Activated B cell treated with CpG ODN at 0.5 μM for 24 hours (primary cell): ENCODE measurements at regions not wholly inside any gene's neighbourhood (a gene's known extent, or its start where the extent isn't known, plus 50 kb on each side); places are given as distances from the start of the nearest gene placed in this dataset.
A peak's percentile ranks its signal among the peaks of the same experiment; 100 is the strongest.

Source experiments
- ATAC-seq: fragments of 200-7000 bp; cut with Tn5 transposase; one replicate; pipeline ENCODE4 v1.10.0; 2021; ENCODE audit warnings: low read depth, mild to moderate bottlenecking, moderate library complexity
- CTCF ChIA-PET: fragments of 350-600 bp; sonication (Branson Sonifier 250); formaldehyde crosslinking; loops from one replicate; lab custom pipeline; 2021; ENCODE audit warnings: antibody characterized with exemption; lab: Charles Lee
- POLR2A ChIA-PET: fragments of 350-600 bp; sonication (Branson Sonifier 250); formaldehyde crosslinking; loops from one replicate; lab custom pipeline; 2021; ENCODE audit warnings: antibody characterized with exemption; lab: Charles Lee
- DNase-seq: peaks from one replicate; pipeline ENCODE4 v3.0.0; 2022
- H3K27ac Mint-ChIP-seq: one replicate; pipeline ENCODE4 v1.8.0; 2020; ENCODE audit warnings: mixed read lengths
- H3K27me3 Mint-ChIP-seq: one replicate; pipeline ENCODE4 v1.8.0; 2021; ENCODE audit warnings: mixed read lengths
- H3K36me3 Mint-ChIP-seq: one replicate; pipeline ENCODE4 v1.8.0; 2021; ENCODE audit warnings: low read depth, mixed read lengths
- H3K4me1 Mint-ChIP-seq: one replicate; pipeline ENCODE4 v1.8.0; 2021; ENCODE audit warnings: mixed read lengths
- H3K4me3 Mint-ChIP-seq: one replicate; pipeline ENCODE4 v1.8.0; 2020; ENCODE audit warnings: mild to moderate bottlenecking, mixed read lengths
- H3K9me3 Mint-ChIP-seq: one replicate; pipeline ENCODE4 v1.8.0; 2020; ENCODE audit warnings: mixed read lengths
- intact Hi-C: fragments of 100-400 bp; cut with micrococcal nuclease; formaldehyde crosslinking; loops from one replicate; pipeline ENCODE4 v1.15.1; 2024
- TF ChIP-seq, protein P1 (sequence below): fragments of 200-600 bp; IDR thresholded peaks from one replicate; pipeline ENCODE4 v1.8.0; 2022; ENCODE audit warnings: antibody characterized with exemption, mild to moderate bottlenecking

- H3K27me3 Mint-ChIP-seq: peaks cover 13% of the 10 kb centered on the region
- TF ChIP-seq, protein P1, sequence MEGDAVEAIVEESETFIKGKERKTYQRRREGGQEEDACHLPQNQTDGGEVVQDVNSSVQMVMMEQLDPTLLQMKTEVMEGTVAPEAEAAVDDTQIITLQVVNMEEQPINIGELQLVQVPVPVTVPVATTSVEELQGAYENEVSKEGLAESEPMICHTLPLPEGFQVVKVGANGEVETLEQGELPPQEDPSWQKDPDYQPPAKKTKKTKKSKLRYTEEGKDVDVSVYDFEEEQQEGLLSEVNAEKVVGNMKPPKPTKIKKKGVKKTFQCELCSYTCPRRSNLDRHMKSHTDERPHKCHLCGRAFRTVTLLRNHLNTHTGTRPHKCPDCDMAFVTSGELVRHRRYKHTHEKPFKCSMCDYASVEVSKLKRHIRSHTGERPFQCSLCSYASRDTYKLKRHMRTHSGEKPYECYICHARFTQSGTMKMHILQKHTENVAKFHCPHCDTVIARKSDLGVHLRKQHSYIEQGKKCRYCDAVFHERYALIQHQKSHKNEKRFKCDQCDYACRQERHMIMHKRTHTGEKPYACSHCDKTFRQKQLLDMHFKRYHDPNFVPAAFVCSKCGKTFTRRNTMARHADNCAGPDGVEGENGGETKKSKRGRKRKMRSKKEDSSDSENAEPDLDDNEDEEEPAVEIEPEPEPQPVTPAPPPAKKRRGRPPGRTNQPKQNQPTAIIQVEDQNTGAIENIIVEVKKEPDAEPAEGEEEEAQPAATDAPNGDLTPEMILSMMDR: no peak
- POLR2A ChIA-PET: no interaction called here
- H3K9me3 Mint-ChIP-seq: no peaks in the 10 kb centered on the region
- H3K27ac Mint-ChIP-seq: no peak overlapping the region
- no peak overlapping the region for H3K4me3 Mint-ChIP-seq
- ATAC-seq: no peak
- intact Hi-C loops: no loop called here
- no peaks in the 10 kb centered on the region for H3K36me3 Mint-ChIP-seq
- H3K4me1 Mint-ChIP-seq: no peaks in the 10 kb centered on the region
- CTCF ChIA-PET: no interaction called here
- no peak for DNase-seq
Measured at GRCh38 chr12:29070309-29070708, 78.8 kb upstream of the FAR2 start.

GRCh38 chr12:29071099-29071498, 78.0 kb upstream of the FAR2 start:
- no peaks in the 10 kb centered on the region for H3K4me1 Mint-ChIP-seq
- H3K9me3 Mint-ChIP-seq: no peaks in the 10 kb centered on the region
- TF ChIP-seq, protein P1: no peak
- peaks cover 13% of the 10 kb centered on the region for H3K27me3 Mint-ChIP-seq
- CTCF ChIA-PET: no interaction called here
- no peak overlapping the region for H3K27ac Mint-ChIP-seq
- no peaks in the 10 kb centered on the region for H3K36me3 Mint-ChIP-seq
- intact Hi-C loops: no loop called here
- H3K4me3 Mint-ChIP-seq: no peak overlapping the region
- ATAC-seq: no peak
- DNase-seq: no peak
- POLR2A ChIA-PET: no interaction called here

- Mint-ChIP-seq H3K27me3 (peaks cover 10% of the 10 kb centered on the region), H3K4me1 (no peaks in the 10 kb centered on the region), H3K27ac (no peak overlapping the region), H3K9me3 (no peaks in the 10 kb centered on the region), H3K36me3 (no peaks in the 10 kb centered on the region), H3K4me3 (no peak overlapping the region)
- ATAC-seq (no peak), DNase-seq (no peak)
- intact Hi-C loops: loop anchor here (1.0 kb wide), 2 partner anchors 246 to 1735 kb away; no protein-coding TSS in a partner anchor
- TF ChIP-seq, protein P1: no peak
- POLR2A ChIA-PET: no interaction called here
- CTCF ChIA-PET: interaction anchor here (1.9 to 2.1 kb wide), 2 partner anchors 9 to 245 kb away, joined by 5 to 8 read pairs; no protein-coding TSS in a partner anchor
Measured at GRCh38 chr12:29072631-29073030, 76.4 kb upstream of the FAR2 start.

DNA sequence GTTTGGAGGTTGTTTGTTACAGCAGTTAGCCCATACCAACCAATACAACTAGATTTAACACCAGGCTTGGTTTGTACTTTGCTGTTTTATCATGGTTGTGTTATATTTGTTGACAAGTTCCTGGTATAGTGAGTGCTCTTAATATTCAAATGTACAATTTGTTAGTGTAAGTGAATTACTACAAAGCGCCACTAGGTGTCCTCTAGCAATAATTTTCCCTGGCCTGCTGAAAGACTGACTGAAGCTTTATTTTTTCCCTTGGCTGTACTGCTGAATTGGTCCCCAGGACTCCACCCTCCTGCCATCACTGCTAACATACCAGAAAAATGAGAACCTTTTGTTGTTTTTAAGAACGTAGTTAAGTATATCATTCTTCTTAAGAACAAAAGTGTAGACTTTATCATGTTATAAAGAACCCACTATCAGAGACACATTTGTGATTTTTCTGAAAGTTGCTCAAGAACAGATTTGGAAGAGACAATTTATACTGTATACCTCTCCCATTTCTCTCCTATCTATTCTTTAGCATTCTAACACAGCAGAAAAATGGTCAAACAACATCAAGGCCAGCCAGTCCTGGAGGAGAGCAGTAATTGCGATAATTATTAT, 75.3 kb upstream of the FAR2 start:
- peaks cover 8% of the 10 kb centered on the region for H3K27me3 Mint-ChIP-seq
- ChIA-PET POLR2A (no interaction called here), CTCF (interaction anchor here (0.8 to 2.1 kb wide), 2 partner anchors 8 to 244 kb away, joined by 3 to 8 read pairs; no protein-coding TSS in a partner anchor)
- TF ChIP-seq, protein P1: no peak
- H3K4me3 Mint-ChIP-seq: no peak overlapping the region
- intact Hi-C loops: loop anchor here (1.0 kb wide), 2 partner anchors 245 to 1734 kb away; no protein-coding TSS in a partner anchor
- ATAC-seq (peak; percentile 14), DNase-seq (no peak)
- H3K9me3 Mint-ChIP-seq: no peaks in the 10 kb centered on the region
- no peaks in the 10 kb centered on the region for H3K36me3 Mint-ChIP-seq
- no peak overlapping the region for H3K27ac Mint-ChIP-seq
- H3K4me1 Mint-ChIP-seq: no peaks in the 10 kb centered on the region

DNA sequence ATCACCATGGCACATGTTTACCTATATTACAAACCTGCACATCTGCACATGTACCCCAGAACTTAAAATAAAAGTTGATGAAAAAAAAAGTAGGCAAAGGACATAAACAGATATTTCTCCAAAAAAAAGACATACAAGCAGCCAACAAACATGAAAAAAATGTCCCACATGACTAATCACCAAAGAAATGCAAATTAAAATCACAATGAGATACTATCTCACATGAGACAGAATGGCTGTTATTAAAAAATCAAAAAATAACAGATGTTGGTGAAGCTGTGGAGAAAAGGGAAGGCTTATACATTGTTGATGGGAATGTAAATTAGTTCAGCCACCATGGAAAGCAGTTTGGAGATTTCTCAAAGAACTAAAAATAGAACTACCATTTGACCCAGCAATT, 68.0 kb upstream of the FAR2 start:
- intact Hi-C loops: loop anchor here (10.0 kb wide), 1 partner anchor 344 kb away; no protein-coding TSS in a partner anchor
- no peak for DNase-seq
- H3K27ac Mint-ChIP-seq: no peak overlapping the region
- H3K27me3 Mint-ChIP-seq: peaks cover 3% of the 10 kb centered on the region
- TF ChIP-seq, protein P1: no peak
- ChIA-PET CTCF (no interaction called here), POLR2A (no interaction called here)
- H3K36me3 Mint-ChIP-seq: no peaks in the 10 kb centered on the region
- H3K4me3 Mint-ChIP-seq: no peak overlapping the region
- H3K4me1 Mint-ChIP-seq: no peaks in the 10 kb centered on the region
- H3K9me3 Mint-ChIP-seq: no peaks in the 10 kb centered on the region
- no peak for ATAC-seq
